ENCODE measurements at regions not wholly inside any gene's neighbourhood (a gene's known extent, or its start where the extent isn't known, plus 50 kb on each side); places are given as distances from the start of the nearest gene placed in this dataset.

- no peak overlapping the region for H3K27ac ChIP-seq
- no peaks in the 10 kb centered on the region for H3K9me3 ChIP-seq
- H3K36me3 ChIP-seq, result no peaks in the 10 kb centered on the region
- H3K27me3 ChIP-seq, result no peaks in the 10 kb centered on the region
- intact Hi-C loops (cut with DNase I; ENCODE audit: low total_unique reads), result no loop called here
- H3K4me1 ChIP-seq, result no peaks in the 10 kb centered on the region
- no peak for TF ChIP-seq CTCF (IDR thresholded peaks at IDR 0.05)
- H3K4me3 ChIP-seq, result no peak overlapping the region
- DNase-seq, result no peak
These were observed 690.5 kb upstream of the SOX9 start for GRCh38 chr17:71430281-71430680.

- intact Hi-C loops (cut with DNase I; ENCODE audit: low total_unique reads), result no loop called here
- no peaks in the 10 kb centered on the region for H3K4me1 ChIP-seq
- no peaks in the 10 kb centered on the region for H3K36me3 ChIP-seq
- no peaks in the 10 kb centered on the region for H3K9me3 ChIP-seq
- H3K4me3 ChIP-seq, result no peak overlapping the region
- H3K27ac ChIP-seq, result no peak overlapping the region
- no peak for DNase-seq
- no peak for TF ChIP-seq CTCF (IDR thresholded peaks at IDR 0.05)
- no peaks in the 10 kb centered on the region for H3K27me3 ChIP-seq
These were observed 689.7 kb upstream of the SOX9 start for GRCh38 chr17:71431146-71431545.

- no peak for DNase-seq
- Histone ChIP-seq H3K27ac (no peak overlapping the region), H3K27me3 (no peaks in the 10 kb centered on the region), H3K4me1 (no peaks in the 10 kb centered on the region), H3K36me3 (no peaks in the 10 kb centered on the region), H3K9me3 (no peaks in the 10 kb centered on the region), H3K4me3 (no peak overlapping the region)
- TF ChIP-seq CTCF (IDR thresholded peaks at IDR 0.05), result no peak
- intact Hi-C loops (cut with DNase I; ENCODE audit: low total_unique reads), result no loop called here
These were observed 688.2 kb upstream of the SOX9 start for GRCh38 chr17:71432378-71433315.

- DNase-seq, result no peak
- TF ChIP-seq CTCF (IDR thresholded peaks at IDR 0.05), result no peak
- peaks cover 0 to 13% (median 4%) of the 10 kb centered on the region in 4 donors for H3K4me1 ChIP-seq
- H3K9me3 ChIP-seq, result no peaks in the 10 kb centered on the region
- intact Hi-C loops (cut with DNase I; ENCODE audit: low total_unique reads), result no loop called here
- H3K36me3 ChIP-seq, result no peaks in the 10 kb centered on the region
- no peak overlapping the region for H3K4me3 ChIP-seq
- no peaks in the 10 kb centered on the region for H3K27me3 ChIP-seq
- no peak overlapping the region for H3K27ac ChIP-seq
These were observed 686.1 kb upstream of the SOX9 start for GRCh38 chr17:71434716-71435115.

- no peaks in the 10 kb centered on the region for H3K9me3 ChIP-seq
- H3K36me3 ChIP-seq, result no peaks in the 10 kb centered on the region
- peaks cover 0 to 13% (median 4%) of the 10 kb centered on the region in 4 donors for H3K4me1 ChIP-seq
- TF ChIP-seq CTCF (IDR thresholded peaks at IDR 0.05), result no peak
- intact Hi-C loops (cut with DNase I; ENCODE audit: low total_unique reads), result no loop called here
- no peak for DNase-seq
- no peak overlapping the region for H3K27ac ChIP-seq
- H3K4me3 ChIP-seq, result no peak overlapping the region
- H3K27me3 ChIP-seq, result no peaks in the 10 kb centered on the region
These were observed 684.3 kb upstream of the SOX9 start for GRCh38 chr17:71436479-71436878.

Measured in tibial artery (tissue), 4 donors.